ENCODE measurements at regions not wholly inside any gene's neighbourhood (a gene's known extent, or its start where the extent isn't known, plus 50 kb on each side); places are given as distances from the start of the nearest gene placed in this dataset.

- TF ChIP-seq ZNF512B (CRISPR knock-in tag; IDR thresholded peaks at IDR 0.05; ENCODE audit: borderline replicate concordance): peak; percentile 62; the same call in 1 of the 2 replicates
- TF ChIP-seq TAF15 (IDR thresholded peaks at IDR 0.05; ENCODE audit: low read depth, low read length, poor library complexity, severe bottlenecking): no peak
- no peak for TF ChIP-seq ZNF761 (CRISPR knock-in tag; conservative IDR thresholded peaks at IDR 0.05)
- TF ChIP-seq ZNF598 (CRISPR knock-in tag; IDR thresholded peaks at IDR 0.05; ENCODE audit: borderline replicate concordance): no peak; the same call in 1 of the 2 replicates
- peak; percentile 12 for TF ChIP-seq PRPF4 (IDR thresholded peaks at IDR 0.05; ENCODE audit: low read depth, low read length, poor library complexity, severe bottlenecking)
- no peak for TF ChIP-seq CREB1 (IDR thresholded peaks at IDR 0.05)
- TF ChIP-seq CREB1 (CRISPR knock-in tag; IDR thresholded peaks at IDR 0.05): no peak
- TF ChIP-seq ZNF124 (CRISPR knock-in tag; IDR thresholded peaks at IDR 0.05): no peak
- TF ChIP-seq TEAD2 (CRISPR knock-in tag; IDR thresholded peaks at IDR 0.05): no peak
- TF ChIP-seq ZNF784 (CRISPR knock-in tag; IDR thresholded peaks at IDR 0.05; ENCODE audit: borderline replicate concordance): no peak; the same call in 1 of the 2 replicates
- no peak for TF ChIP-seq POLR2AphosphoS2 (IDR thresholded peaks at IDR 0.05; ENCODE audit: low read depth, low read length)
- no peak for TF ChIP-seq ZNF256 (CRISPR knock-in tag; conservative IDR thresholded peaks at IDR 0.05)
- no peak for TF ChIP-seq ZBTB39 (CRISPR knock-in tag; IDR thresholded peaks at IDR 0.05)
- TF ChIP-seq ZNF772 (CRISPR knock-in tag; IDR thresholded peaks at IDR 0.05): 0 out of 2 replicates have a peak, but pooled peaks have one; percentile 56
- no peak for TF ChIP-seq MYC (CRISPR knock-in tag; IDR thresholded peaks at IDR 0.05; ENCODE audit: borderline replicate concordance)
- TF ChIP-seq ZBTB21 (CRISPR knock-in tag; IDR thresholded peaks at IDR 0.05): no peak
- TF ChIP-seq MED1 (CRISPR knock-in tag; IDR thresholded peaks at IDR 0.05): peak; percentile 82
- peak; percentile 42; the same call in 1 of the 2 replicates for TF ChIP-seq FOSL2 (CRISPR knock-in tag; IDR thresholded peaks at IDR 0.05)
- no peak for TF ChIP-seq ZKSCAN5 (CRISPR knock-in tag; IDR thresholded peaks at IDR 0.05)
- no peak for TF ChIP-seq MBNL3 (CRISPR knock-in tag; conservative IDR thresholded peaks at IDR 0.05)
- no peak; the same call in 1 of the 2 replicates for TF ChIP-seq SPEN (CRISPR knock-in tag; IDR thresholded peaks at IDR 0.05; ENCODE audit: low read depth)
- TF ChIP-seq NFE2L1 (CRISPR knock-in tag; IDR thresholded peaks at IDR 0.05; ENCODE audit: borderline replicate concordance): no peak
- no peak for TF ChIP-seq HIVEP1 (CRISPR knock-in tag; IDR thresholded peaks at IDR 0.05)
- TF ChIP-seq ZUFSP (CRISPR knock-in tag; IDR thresholded peaks at IDR 0.05; ENCODE audit: borderline replicate concordance): no peak
- TF ChIP-seq ZNF501 (CRISPR knock-in tag; IDR thresholded peaks at IDR 0.05): no peak
These were observed 165.6 kb downstream of the PLPP3 start (continued) for GRCh38 chr1:56413671-56414199.
